Lung (tissue), 11 donors: ENCODE measurements at regions not wholly inside any gene's neighbourhood (a gene's known extent, or its start where the extent isn't known, plus 50 kb on each side); places are given as distances from the start of the nearest gene placed in this dataset.

ENCODE experiments used
- ATAC-seq: fragments of 200-7000 bp; cut with Tn5 transposase; one replicate; pipeline ENCODE4 v1.9.1; 2020; ENCODE audit warnings: moderate number of reproducible peaks; ENCODE audit not compliant: insufficient read depth, low FRiP score
- DNase-seq, 3 donors: peaks; one replicate each; pipeline ENCODE4 v3.0.0-alpha.2; 2013 to 2017
- H3K27ac ChIP-seq, 2 donors: one replicate each; pipeline ENCODE4 v1.5.1; 2013; ENCODE audit warnings: mild to moderate bottlenecking in 2 of 2, moderate library complexity in 2 of 2, control low read depth in 1 of 2, inconsistent platforms in 1 of 2, low read depth in 1 of 2, low read length in 1 of 2
- H3K27me3 ChIP-seq, 3 donors: one replicate each; pipeline ENCODE4 v1.5.1; 2013; ENCODE audit warnings: low read length in 2 of 3; ENCODE audit not compliant: control insufficient read depth in 3 of 3, insufficient read depth in 3 of 3
- H3K36me3 ChIP-seq, 4 donors: one replicate each; pipeline ENCODE4 v1.5.1; 2013; ENCODE audit warnings: low read length in 4 of 4, mild to moderate bottlenecking in 1 of 4, moderate library complexity in 1 of 4; ENCODE audit not compliant: control insufficient read depth in 4 of 4, insufficient read depth in 4 of 4
- H3K4me1 ChIP-seq, 5 donors: one replicate each; pipeline ENCODE4 v1.5.1; 2013; ENCODE audit warnings: low read length in 5 of 5, mild to moderate bottlenecking in 2 of 5, moderate library complexity in 1 of 5; ENCODE audit not compliant: control insufficient read depth in 5 of 5, insufficient read depth in 5 of 5
- H3K4me3 ChIP-seq: one replicate; pipeline ENCODE4 v1.5.1; 2013; ENCODE audit warnings: mild to moderate bottlenecking, control low read depth, moderate library complexity
- H3K9ac ChIP-seq, 2 donors: one replicate each; pipeline ENCODE4 v1.5.1; 2013; ENCODE audit warnings: low read length in 2 of 2, control low read depth in 1 of 2; ENCODE audit not compliant: insufficient read depth in 1 of 2
- H3K9me3 ChIP-seq, 4 donors: one replicate each; pipeline ENCODE4 v1.5.1; 2013; ENCODE audit warnings: low read length in 3 of 4, mild to moderate bottlenecking in 1 of 4, moderate library complexity in 1 of 4; ENCODE audit not compliant: control insufficient read depth in 4 of 4, insufficient read depth in 3 of 4
- WGBS, 2 donors: extraction: QIAGEN DNeasy Blood & Tissue Kit; methylation state at CpG; one replicate each; pipeline ENCODE4 v1.1.7; 2013; 5-methylcytosine and 5-hydroxymethylcytosine counted together
- TF ChIP-seq, protein P1 (sequence below): IDR thresholded peaks from 2 replicates; pipeline ENCODE4 v1.5.1; 2012; ENCODE audit warnings: mild to moderate bottlenecking; ENCODE audit errors: control extremely low read depth, extremely low read depth
- donor health status: control.
- donor health status: control.
- donor health status: Bipolar disorder and iron deficiency.
- donor health status: healthy.
- donor health status: DM: yes; HTN: yes; CAD: no.

GRCh38 chr12:5226581-5226980 lies 182.9 kb downstream of the KCNA5 start:
- H3K27me3 ChIP-seq = no peaks in the 10 kb centered on the region
- H3K4me3 ChIP-seq = no peak overlapping the region
- DNase-seq (no peak), ATAC-seq (no peak)
- no peaks in the 10 kb centered on the region for H3K4me1 ChIP-seq
- no peaks in the 10 kb centered on the region for H3K36me3 ChIP-seq
- H3K9me3 ChIP-seq = peaks cover 0 to 4% (median 0%) of the 10 kb centered on the region in 4 donors
- 93 to 95% methylated on average over 7 of the region's 7 CpGs for WGBS, 2 donors
- no peak overlapping the region for H3K27ac ChIP-seq
- TF ChIP-seq, protein P1, sequence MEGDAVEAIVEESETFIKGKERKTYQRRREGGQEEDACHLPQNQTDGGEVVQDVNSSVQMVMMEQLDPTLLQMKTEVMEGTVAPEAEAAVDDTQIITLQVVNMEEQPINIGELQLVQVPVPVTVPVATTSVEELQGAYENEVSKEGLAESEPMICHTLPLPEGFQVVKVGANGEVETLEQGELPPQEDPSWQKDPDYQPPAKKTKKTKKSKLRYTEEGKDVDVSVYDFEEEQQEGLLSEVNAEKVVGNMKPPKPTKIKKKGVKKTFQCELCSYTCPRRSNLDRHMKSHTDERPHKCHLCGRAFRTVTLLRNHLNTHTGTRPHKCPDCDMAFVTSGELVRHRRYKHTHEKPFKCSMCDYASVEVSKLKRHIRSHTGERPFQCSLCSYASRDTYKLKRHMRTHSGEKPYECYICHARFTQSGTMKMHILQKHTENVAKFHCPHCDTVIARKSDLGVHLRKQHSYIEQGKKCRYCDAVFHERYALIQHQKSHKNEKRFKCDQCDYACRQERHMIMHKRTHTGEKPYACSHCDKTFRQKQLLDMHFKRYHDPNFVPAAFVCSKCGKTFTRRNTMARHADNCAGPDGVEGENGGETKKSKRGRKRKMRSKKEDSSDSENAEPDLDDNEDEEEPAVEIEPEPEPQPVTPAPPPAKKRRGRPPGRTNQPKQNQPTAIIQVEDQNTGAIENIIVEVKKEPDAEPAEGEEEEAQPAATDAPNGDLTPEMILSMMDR = no peak
- H3K9ac ChIP-seq = no peak overlapping the region

DNA sequence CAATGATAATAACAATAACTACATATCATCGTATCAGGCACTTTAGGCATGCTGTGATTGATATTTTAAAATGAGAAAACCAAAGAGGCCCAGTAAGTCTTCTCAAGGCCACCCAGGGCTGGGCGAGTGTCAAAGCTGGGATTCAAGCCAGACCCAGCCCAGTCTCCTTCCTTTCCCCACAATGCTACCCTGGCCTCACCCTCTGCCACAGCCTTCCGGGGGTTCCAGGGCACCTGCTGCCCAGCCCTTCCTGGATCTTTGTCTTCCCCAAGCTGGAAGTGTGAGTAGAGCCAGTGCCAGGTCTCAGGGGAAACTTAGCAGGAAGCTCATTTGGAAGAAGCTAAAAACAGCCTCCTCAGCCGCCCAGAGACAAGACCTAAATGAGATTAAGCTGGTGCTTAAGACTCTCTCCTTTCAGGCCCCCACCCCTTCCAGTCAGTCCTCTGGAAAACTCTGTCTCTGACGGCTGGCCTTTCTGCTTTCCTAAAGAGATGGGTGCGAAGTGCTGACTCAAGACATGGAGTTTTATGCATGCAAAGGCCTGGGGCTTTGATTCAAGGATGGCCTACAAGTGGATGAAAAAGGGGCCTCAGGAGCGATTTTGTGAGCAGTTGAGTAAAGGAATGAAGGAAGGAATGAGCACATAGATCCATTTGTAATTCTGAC lies 184.2 kb downstream of the KCNA5 start:
- TF ChIP-seq, protein P1 = no peak
- Histone ChIP-seq H3K4me3 (no peak overlapping the region), H3K27me3 (no peaks in the 10 kb centered on the region), H3K4me1 (no peaks in the 10 kb centered on the region), H3K9ac (no peak overlapping the region), H3K27ac (no peak overlapping the region), H3K9me3 (peaks cover 0 to 4% (median 0%) of the 10 kb centered on the region in 4 donors), H3K36me3 (no peaks in the 10 kb centered on the region)
- WGBS, 2 donors = 66 to 77% methylated on average over 7 of the region's 7 CpGs
- ATAC-seq = no peak
- peak in 1 of 3 donors; percentile 24 for DNase-seq

DNA sequence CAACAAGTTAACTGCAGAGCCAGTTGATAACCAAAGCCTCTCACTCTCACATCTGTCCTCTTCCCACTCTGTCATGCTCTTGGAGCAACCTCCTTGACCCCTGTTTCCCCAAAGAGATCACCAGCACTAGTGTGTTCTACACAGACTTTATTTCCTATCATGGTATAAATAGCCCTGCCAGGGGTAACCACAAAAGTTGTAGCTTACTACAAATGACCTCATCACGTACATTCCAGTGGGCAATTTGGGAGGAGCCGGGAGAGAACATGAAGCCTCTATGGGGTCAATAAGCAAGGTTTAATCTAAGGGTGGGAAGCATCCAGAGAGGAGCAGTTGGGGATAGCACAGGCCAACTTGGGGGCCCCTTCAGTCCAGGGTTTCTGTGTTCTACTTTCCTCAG lies 186.5 kb downstream of the KCNA5 start:
- H3K9me3 ChIP-seq = peaks cover 0 to 4% (median 0%) of the 10 kb centered on the region in 4 donors
- 89 to 91% methylated on average over 2 of the region's 2 CpGs for WGBS, 2 donors
- no peak overlapping the region for H3K4me3 ChIP-seq
- no peak overlapping the region for H3K27ac ChIP-seq
- H3K27me3 ChIP-seq = no peaks in the 10 kb centered on the region
- no peaks in the 10 kb centered on the region for H3K4me1 ChIP-seq
- no peaks in the 10 kb centered on the region for H3K36me3 ChIP-seq
- no peak for DNase-seq
- TF ChIP-seq, protein P1 = no peak
- no peak overlapping the region for H3K9ac ChIP-seq
- no peak for ATAC-seq

DNA sequence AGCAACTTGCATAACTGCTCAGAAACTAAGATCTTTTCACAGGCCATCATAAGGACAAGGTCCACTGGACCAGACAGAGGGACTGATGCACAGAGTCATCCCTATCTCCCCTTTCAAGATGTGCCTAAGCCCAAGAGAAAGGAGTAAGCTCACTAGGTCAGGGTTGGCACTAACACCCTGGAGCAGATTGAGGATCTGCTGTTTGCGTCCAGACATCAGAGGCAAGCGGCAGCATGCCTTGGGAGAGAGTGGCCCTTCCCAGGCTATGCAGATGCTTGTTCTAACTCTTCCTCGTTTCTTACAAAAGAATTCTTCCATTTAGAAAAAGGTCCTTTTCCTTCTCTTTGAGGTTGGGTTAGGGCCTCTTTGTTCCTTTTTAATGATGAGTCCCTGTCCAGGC lies 187.2 kb downstream of the KCNA5 start:
- H3K9ac ChIP-seq = no peak overlapping the region
- DNase-seq (no peak), ATAC-seq (no peak)
- H3K9me3 ChIP-seq = peaks cover 0 to 4% (median 0%) of the 10 kb centered on the region in 4 donors
- TF ChIP-seq, protein P1 = no peak
- H3K27ac ChIP-seq = no peak overlapping the region
- H3K4me3 ChIP-seq = no peak overlapping the region
- no peaks in the 10 kb centered on the region for H3K36me3 ChIP-seq
- H3K4me1 ChIP-seq = no peaks in the 10 kb centered on the region
- WGBS, 2 donors = 94 to 95% methylated on average over 3 of the region's 3 CpGs
- no peaks in the 10 kb centered on the region for H3K27me3 ChIP-seq
